ENCODE measurements at regions not wholly inside any gene's neighbourhood (a gene's known extent, or its start where the extent isn't known, plus 50 kb on each side); places are given as distances from the start of the nearest gene placed in this dataset.
"Not testable (repeated sequence)": the region's sequence is repeated elsewhere in the genome, so short reads cannot be mapped to it uniquely, and the experiment has no call there.

DNA sequence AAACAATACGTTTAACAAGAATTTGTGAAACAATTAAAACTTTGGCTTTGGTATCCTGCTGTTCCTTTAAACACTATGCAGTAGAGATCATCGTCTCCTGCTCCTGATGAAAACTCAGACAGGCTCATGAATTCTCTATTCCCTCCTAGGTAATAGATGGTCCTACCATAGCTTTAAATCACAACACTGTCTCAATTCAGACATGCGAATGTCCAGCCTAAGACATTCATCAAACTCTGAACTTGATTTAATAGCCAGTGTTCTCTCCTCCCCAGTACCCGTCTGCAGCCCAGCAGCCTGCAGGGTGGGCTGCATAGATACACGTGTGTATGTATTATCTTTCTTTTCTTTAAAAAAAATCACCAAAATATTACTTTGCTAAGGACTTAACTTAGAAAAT, 232.8 kb downstream of the TTLL2 start:
- DNase-seq (ENCODE audit: extremely low read depth, low read depth, low spot score) = no peak

DNA sequence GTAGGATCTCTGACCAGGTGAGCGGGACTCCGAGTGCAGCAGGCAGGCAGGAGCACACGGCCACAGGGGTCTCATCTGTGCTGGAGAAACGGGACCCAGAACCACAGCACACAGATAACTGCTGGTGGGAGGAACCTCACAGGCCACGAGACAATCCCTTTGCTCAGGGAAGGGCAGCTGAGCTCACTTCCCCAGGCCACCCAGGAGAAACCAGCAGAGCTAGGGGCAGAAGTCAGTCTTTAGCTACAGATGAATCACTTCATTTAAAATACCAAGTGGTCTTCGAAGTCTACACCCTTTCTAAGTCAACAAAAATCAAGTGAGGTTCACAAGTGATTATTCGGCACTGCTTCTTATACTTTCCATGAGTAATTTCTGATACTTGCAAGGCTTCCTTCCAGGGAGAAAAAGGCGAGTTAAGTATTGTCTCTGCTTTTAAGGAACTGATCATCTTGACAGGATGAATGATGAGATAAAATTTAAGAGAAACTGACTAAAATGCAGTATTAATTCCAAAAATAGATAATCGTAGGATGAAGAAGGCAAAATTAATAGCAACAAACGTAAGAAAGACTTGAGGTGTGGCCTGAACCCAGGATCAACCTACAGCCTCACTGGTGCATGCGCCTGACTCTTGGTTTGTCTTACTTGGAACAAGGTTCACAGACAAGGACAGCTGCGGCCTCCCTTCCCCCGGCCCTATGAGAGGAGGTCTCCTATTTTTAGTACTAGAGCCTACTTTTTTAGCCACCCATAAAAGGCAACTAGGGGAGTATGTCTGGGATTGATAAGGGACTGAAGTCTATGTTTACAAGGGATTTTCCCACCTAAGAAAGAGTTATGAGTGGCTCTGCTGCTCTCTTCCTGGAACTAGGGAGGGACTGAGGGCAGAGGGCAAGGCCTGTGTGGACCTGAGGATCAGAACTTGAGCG, 233.6 kb downstream of the TTLL2 start:
- DNase-seq (ENCODE audit: extremely low read depth, low read depth, low spot score) = no peak

- DNase-seq (ENCODE audit: extremely low read depth, low read depth, low spot score) = no peak
These were observed 235.0 kb downstream of the TTLL2 start for GRCh38 chr6:167559675-167560479.

DNA sequence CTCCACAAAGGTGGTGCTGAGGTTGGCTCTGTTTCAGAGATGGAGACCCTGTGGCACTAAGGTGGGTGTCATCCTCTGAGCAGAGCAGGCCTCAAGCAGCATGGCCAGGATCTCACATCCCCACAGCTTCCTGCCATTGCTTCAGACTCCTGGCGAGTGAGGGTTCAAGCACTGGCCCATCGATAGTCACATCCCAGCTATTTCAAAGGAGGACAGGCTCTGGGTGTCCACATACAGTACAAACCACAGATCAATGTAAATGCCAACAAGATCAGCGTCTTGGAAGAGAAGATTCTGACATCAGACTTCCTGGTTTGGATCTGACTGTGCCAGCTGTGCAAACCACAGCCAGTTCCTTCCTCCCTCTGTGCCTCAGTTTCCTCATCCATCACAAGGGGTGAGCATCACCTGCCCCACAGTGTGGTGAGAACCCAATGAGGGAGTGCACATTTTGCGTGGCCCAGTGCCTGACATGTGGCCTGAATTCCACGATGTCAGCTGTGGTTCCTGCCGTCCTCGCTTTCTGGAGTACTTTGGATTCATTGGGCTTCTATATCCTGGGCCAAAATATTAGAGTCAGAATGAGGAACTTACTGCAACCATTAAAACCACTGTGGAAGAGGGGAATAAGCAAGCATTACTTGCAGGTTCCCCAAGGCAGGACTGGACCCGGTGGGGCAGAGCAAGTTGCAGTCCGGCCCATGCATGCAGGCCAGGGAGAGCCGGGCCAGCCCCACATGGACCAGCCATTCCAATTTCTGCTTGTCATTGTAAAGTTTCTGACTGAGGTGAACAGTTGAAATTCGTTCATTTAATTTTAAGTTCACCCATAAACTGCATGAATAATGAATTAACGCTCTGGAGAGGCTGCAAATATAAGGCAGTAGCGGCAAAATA, 236.0 kb downstream of the TTLL2 start:
- no peak for DNase-seq (ENCODE audit: extremely low read depth, low read depth, low spot score)

DNA sequence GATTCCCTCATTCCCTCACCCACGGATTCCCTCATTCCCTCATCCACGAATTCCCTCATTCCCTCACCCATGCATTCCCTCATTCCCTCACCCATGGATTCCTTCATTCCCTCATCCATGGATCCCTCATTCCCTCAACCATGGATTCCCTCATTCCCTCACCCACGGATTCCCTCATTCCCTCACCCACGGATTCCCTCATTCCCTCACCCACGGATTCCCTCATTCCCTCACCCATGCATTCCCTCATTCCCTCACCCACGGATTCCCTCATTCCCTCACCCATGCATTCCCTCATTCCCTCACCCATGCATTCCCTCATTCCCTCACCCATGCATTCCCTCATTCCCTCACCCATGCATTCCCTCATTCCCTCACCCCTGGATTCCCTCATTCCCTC, 238.0 kb downstream of the TTLL2 start:
- not testable (repeated sequence) for DNase-seq (ENCODE audit: extremely low read depth, low read depth, low spot score)

- DNase-seq (ENCODE audit: extremely low read depth, low read depth, low spot score) = no peak
These were observed 239.7 kb downstream of the TTLL2 start for GRCh38 chr6:167564416-167565250.

- no peak for DNase-seq (ENCODE audit: extremely low read depth, low read depth, low spot score)
These were observed 240.5 kb downstream of the TTLL2 start for GRCh38 chr6:167565388-167565787.

DNA sequence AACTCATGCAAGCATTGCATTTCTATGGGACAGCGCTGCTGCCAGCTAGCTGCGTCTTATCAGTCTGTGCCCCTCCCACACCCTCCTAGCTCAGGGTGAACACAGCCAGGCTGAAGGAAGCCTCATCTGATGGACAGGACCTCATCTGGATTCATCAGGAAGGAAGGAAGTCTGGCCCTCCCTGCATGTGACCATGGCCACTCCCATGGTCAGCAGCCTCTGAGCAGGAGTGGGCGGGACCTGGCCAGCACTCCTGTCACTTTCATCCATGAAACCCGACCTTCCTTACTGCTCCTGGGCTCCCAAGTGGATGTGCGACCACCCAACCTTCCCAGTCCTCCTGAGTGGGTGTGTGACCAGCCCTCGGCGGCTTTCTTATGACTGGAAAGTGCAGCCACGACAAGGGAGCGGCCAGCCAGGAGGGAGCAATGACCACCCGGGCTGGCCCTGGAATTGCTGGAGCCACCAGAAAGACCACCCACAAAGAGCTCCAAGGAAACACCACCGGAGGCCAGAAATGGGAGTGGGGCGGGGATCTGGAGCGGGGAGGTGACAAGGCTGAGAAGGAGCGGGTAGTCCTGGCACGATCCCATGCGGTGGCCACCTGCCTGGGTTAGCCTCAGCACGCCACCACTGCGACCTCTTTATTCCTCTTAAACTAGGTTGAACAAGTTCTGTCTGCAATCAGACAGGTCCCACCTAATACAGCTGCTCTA, 241.2 kb downstream of the TTLL2 start:
- DNase-seq (ENCODE audit: extremely low read depth, low read depth, low spot score) = no peak

DNA sequence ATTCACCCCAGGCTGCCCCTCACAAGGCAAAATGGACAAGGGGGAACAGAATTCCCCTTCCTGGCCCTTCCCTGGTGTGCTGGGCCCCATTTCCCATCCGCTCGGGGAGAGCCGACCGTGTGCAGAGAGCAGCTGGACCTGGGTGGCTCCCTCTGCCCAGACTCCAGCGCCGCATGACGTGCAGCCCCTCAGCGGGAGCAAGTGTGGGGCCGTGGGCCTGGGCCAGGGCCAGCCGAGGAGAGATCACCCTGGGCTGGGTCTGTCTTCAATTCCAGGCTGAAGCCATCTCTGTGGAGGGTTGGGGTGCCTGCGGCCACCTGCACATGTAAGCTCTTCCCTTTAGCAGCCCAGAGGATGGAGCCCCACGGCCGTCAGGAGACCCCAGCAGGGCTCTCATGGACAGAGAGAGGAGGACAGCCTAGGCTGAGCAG, 241.8 kb downstream of the TTLL2 start:
- no peak for DNase-seq (ENCODE audit: extremely low read depth, low read depth, low spot score)

- no peak for DNase-seq (ENCODE audit: extremely low read depth, low read depth, low spot score)
These were observed 242.5 kb downstream of the TTLL2 start for GRCh38 chr6:167567142-167568033.

DNA sequence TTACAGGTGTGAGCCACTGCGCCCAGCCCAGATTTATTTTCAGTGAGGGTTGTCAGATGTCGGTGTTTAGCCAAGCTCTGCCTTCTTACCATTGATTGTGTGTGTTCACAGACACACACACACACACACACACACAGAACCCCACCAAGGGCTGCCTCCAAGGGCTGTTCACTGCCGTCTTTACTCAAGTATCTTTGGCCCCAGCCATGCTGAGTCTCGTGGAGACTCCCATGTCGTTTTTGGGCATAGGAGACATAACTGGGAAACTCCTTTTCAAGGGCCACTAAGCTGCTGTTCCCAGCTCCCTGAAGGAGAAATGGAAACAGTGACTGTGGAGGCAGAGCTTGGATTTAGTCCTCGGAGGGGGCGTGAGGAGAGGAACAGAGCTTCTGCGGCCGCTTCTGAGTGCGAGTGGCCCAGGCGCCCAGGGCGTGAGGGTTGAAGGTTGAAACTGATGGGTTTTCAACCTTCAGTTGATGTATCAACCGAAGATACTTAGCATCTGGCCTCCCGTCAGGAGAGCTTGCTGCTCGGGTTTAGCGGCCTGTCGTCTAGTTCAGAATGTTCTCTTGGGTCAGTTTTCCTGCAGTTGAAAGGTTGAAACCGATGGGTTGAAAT, 243.6 kb downstream of the TTLL2 start:
- DNase-seq (ENCODE audit: extremely low read depth, low read depth, low spot score) = no peak

GRCh38 chr6:167569041-167569805, 244.3 kb downstream of the TTLL2 start:
- DNase-seq (ENCODE audit: extremely low read depth, low read depth, low spot score) = no peak

DNA sequence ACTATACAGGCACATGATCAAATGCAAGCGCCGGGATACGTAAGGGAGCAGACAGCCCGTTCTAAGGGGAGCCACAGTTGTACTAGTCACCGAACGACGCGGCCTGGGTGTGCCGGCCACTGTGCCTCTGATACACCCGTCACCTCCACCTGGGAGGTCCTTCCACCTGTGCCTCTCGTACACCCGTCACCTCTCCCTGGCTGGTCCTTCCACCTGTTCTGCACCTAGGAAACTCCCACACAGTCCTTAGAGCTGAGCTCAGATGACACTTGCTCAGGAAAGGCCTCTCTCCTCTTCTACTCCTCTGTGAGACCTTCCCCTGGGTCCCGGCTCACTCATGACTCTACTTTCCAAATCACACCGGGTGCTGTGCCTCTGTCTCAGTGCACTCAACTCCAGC, 245.0 kb downstream of the TTLL2 start:
- DNase-seq (ENCODE audit: extremely low read depth, low read depth, low spot score) = no peak

DNA sequence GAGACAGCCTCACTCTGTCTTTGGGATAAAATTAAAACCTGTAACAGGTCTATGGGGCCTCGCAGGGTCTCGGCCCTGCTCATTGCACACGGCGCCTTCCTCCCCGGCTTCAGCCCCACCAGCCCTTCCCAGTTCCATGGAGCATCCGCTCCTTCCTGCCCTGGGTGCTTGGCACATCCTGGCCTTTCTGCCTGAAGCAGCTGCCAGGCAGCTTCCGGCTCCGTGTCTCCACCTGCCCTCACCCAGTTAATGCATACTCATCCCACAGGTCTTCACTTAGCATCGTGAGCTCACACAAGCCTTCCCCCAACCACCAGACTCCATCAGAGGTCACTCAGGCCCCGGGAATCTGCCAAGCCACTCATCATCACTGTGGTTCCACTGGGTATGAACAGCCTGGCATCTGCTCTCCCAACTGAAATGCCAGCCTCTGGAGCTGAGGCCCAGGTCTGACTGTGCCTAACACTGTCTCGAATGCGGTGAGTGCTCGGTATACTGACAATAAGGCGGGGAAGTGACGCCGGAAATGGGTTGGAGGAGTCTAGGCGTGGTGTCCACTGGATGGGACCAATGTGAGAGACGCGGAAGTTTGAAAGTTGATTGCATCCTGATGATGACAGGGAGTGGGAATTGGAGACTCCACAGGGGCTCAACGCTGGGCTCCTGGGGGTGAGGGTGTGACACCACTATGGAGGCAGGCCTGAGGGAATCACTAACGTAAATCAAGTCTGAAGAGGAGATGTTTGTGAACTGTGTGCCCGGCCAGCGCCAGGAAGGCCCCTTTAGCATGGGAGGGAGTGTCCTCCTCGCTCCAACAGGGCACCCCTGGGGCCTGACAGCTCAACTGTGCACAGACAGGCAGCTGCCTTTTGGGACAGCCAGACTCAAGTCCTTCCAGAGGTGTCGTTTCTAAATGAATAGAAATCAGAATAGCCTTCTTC, 245.8 kb downstream of the TTLL2 start:
- DNase-seq (ENCODE audit: extremely low read depth, low read depth, low spot score) = no peak

DNA sequence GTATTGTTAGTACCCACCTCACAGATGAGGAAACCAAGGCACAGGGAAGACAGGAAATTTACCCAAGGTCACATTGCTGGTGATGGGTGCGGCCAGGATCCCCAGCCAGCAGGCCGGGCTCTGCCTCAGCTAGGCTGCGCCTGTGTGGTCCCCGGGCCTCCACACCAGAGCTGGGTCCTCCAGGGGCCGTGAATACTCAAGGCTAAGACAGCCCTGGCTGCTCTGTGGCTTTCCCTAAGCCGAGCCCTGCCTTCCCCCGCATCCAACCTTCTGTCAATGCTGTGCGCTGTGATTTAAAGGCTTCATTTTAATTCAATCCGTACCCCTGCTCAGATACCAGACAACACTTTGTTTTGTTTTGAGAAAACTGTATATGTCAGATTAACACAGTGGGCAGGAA, 246.7 kb downstream of the TTLL2 start:
- DNase-seq (ENCODE audit: extremely low read depth, low read depth, low spot score) = no peak

- DNase-seq (ENCODE audit: extremely low read depth, low read depth, low spot score) = no peak
These were observed 247.2 kb downstream of the TTLL2 start for GRCh38 chr6:167572106-167572505.

All from glomerular endothelial cell (primary cell).